Kidney (tissue), 13 donors: ENCODE measurements at regions not wholly inside any gene's neighbourhood (a gene's known extent, or its start where the extent isn't known, plus 50 kb on each side); places are given as distances from the start of the nearest gene placed in this dataset.
A peak's percentile ranks its signal among the peaks of the same experiment; 100 is the strongest.

Experiments used
- DNase-seq, 5 donors: peaks; one replicate each; pipeline ENCODE4 v3.0.0-alpha.2; 2013 to 2020
- FAIRE-seq: peaks from 2 replicates; lab custom pipeline; 2012; peaks lifted over from hg19 to GRCh38; lab: Jason Lieb, UNC
- H3K27ac ChIP-seq, 2 donors: one replicate each; pipeline ENCODE4 v1.7.0; 2013; ENCODE audit warnings: low read depth in 2 of 2, low read length in 2 of 2, inconsistent platforms in 1 of 2
- H3K27me3 ChIP-seq: one replicate; pipeline ENCODE4 v1.7.1; 2013; ENCODE audit warnings: low read length, inconsistent platforms; ENCODE audit not compliant: control insufficient read depth, insufficient read depth
- H3K36me3 ChIP-seq, 3 donors: one replicate each; pipeline versions ENCODE4 v1.7.0 to v1.7.1; 2013; ENCODE audit warnings: low read length in 3 of 3, control low read depth in 1 of 3, inconsistent platforms in 1 of 3; ENCODE audit not compliant: insufficient read depth in 3 of 3, control insufficient read depth in 2 of 3
- H3K4me1 ChIP-seq, 3 donors: one replicate each; pipeline versions ENCODE4 v1.7.0 to v1.7.1; 2013; ENCODE audit warnings: low read length in 3 of 3, inconsistent platforms in 1 of 3, low read depth in 1 of 3; ENCODE audit not compliant: control insufficient read depth in 2 of 3, insufficient read depth in 2 of 3
- H3K4me3 ChIP-seq, 3 donors: one replicate each; pipeline versions ENCODE4 v1.7.0 to v1.8.1; 2013; ENCODE audit warnings: low read length in 3 of 3, control low read depth in 1 of 3, inconsistent platforms in 1 of 3
- H3K9ac ChIP-seq, 3 donors: one replicate each; pipeline versions ENCODE4 v1.7.0 to v1.7.1; 2013; ENCODE audit warnings: low read length in 3 of 3, control low read depth in 1 of 3, inconsistent platforms in 1 of 3
- H3K9me3 ChIP-seq, 3 donors: one replicate each; pipeline versions ENCODE4 v1.7.0 to v1.7.1; 2013; ENCODE audit warnings: low read length in 3 of 3, control low read depth in 1 of 3, inconsistent platforms in 1 of 3; ENCODE audit not compliant: control insufficient read depth in 2 of 3, insufficient read depth in 1 of 3
- CTCF ChIP-seq: IDR thresholded peaks from 3 replicates; pipeline ENCODE4 v1.5.1; 2012; ENCODE audit warnings: mild to moderate bottlenecking, moderate library complexity, borderline replicate concordance; ENCODE audit not compliant: insufficient read depth; ENCODE audit errors: extremely low read depth
- intact Hi-C: fragments of 100-400 bp; cut with DNase I; formaldehyde crosslinking; loops from one replicate; pipeline ENCODE4 v1.11.1; 2022
- donor health status: control.
- donor health status: control.
- donor health status: control.
- donor health status: control.
- donor health status: control.
- donor health status: DM: yes; HTN: yes; CAD: no.
- donor health status: Normal renal cell carcinoma (clear cell type).

GRCh38 chr10:106296750-106297392, 867.6 kb downstream of the SORCS1 start:
- FAIRE-seq: no peak
- H3K4me3 ChIP-seq: no peak overlapping the region
- intact Hi-C loops: no loop called here
- no peaks in the 10 kb centered on the region for H3K36me3 ChIP-seq
- TF ChIP-seq CTCF: no peak
- DNase-seq: peak in 2 of 5 donors; percentile 7 to 8
- H3K4me1 ChIP-seq: no peaks in the 10 kb centered on the region
- no peaks in the 10 kb centered on the region for H3K27me3 ChIP-seq
- no peak overlapping the region for H3K9ac ChIP-seq
- no peaks in the 10 kb centered on the region for H3K9me3 ChIP-seq
- no peak overlapping the region for H3K27ac ChIP-seq

- H3K9me3 ChIP-seq: no peaks in the 10 kb centered on the region
- H3K36me3 ChIP-seq: no peaks in the 10 kb centered on the region
- no peaks in the 10 kb centered on the region for H3K4me1 ChIP-seq
- no peak overlapping the region for H3K9ac ChIP-seq
- no peak for TF ChIP-seq CTCF
- H3K4me3 ChIP-seq: no peak overlapping the region
- no peaks in the 10 kb centered on the region for H3K27me3 ChIP-seq
- no peak for DNase-seq
- FAIRE-seq: no peak
- intact Hi-C loops: no loop called here
- H3K27ac ChIP-seq: no peak overlapping the region
Observed at GRCh38 chr10:106284802-106285587, 879.5 kb downstream of the SORCS1 start.

DNA sequence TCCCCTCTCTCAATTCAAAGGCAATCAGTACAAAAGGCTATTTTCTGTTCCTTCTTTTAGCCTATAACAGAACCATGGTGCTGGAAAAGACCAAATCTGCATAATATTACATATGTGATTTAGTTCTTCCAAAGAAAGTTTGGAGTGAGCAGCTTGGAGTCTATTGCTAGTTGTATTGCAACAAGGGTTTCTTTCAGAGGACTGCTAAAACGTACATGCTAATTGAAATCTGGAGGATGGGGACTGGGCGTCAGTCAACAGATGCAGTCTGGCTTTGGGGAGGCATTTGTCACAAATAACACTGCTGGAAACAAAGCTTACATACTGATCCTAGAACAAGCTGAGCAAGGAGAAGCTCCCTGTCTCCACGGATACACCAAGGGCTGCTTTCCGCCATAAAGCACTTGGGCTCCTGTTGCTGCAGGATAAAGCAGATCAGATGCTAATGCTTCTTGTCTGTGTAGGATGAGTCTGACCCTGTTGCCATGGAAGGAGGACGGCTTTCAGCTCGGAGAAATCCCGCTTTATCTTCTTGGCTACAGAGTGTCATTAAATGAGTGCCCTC, 883.5 kb downstream of the SORCS1 start:
- Histone ChIP-seq H3K4me1 (no peaks in the 10 kb centered on the region), H3K9ac (no peak overlapping the region), H3K36me3 (no peaks in the 10 kb centered on the region), H3K9me3 (no peaks in the 10 kb centered on the region), H3K27me3 (no peaks in the 10 kb centered on the region), H3K4me3 (no peak overlapping the region), H3K27ac (no peak overlapping the region)
- intact Hi-C loops: no loop called here
- no peak for TF ChIP-seq CTCF
- no peak for DNase-seq
- no peak for FAIRE-seq
